ENCODE measurements at regions not wholly inside any gene's neighbourhood (a gene's known extent, or its start where the extent isn't known, plus 50 kb on each side); places are given as distances from the start of the nearest gene placed in this dataset.

DNA sequence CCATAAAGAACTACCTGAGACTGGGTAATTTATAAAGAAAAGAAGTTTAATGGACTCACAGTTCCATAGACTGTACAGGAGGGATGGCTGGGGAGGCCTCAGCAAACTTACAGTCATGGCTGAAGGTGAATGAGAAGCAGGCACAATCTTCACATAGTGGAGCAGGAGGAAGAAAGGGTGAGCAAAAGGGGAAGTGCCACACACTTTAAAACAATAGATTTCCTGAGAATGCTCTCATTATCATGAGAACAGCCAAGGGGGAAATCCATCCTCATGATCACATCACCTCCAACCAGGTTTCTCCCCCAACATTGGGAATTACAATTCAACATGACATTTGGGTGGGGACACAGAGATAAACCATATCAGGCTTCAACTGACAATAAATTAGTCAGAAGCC lies 664.9 kb downstream of the TAF11L14 start:
- DNase-seq (no peak), ATAC-seq (ENCODE audit: low FRiP score in 2 of 2) (no peak)
- no peaks in the 10 kb centered on the region for H3K9me3 ChIP-seq
- no peaks in the 10 kb centered on the region for H3K27me3 ChIP-seq
- no peak for TF ChIP-seq POLR2A (IDR thresholded peaks at IDR 0.05)
- TF ChIP-seq POLR2AphosphoS5 (IDR thresholded peaks at IDR 0.05): no peak
- no peak overlapping the region for H3K4me3 ChIP-seq
- H3K4me1 ChIP-seq: no peaks in the 10 kb centered on the region
- H3K27ac ChIP-seq: no peak overlapping the region
- no peaks in the 10 kb centered on the region for H3K36me3 ChIP-seq

DNA sequence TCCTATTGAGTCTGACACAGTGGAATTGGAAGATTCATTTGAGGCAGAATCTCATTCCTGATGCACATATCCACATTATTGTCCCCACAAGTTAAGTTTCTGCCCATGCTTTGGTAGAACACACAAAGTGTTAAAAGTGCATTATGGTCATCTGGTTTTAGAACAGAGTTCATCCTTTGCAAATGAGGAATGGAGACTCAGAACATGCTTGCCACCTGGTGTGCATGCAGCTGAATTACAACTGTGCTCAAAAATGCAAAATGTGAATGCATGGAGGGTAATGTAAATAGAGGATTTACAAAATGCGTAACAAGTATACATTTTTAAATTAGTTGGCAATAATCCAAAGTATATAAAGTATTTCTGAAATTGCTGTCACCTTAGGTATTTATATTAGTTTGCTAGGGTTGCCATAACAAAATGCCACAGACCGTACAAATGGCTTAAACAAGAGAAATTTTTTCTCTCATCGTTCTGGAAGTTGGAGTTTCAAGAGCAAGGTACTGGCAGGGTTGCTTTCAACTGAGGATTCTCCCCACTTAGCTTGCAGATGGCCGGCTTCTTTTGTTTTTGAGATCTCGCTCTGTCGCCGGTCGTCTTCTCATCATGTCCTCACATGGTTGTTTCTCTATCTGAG lies 671.1 kb downstream of the TAF11L14 start:
- Histone ChIP-seq H3K27me3 (no peaks in the 10 kb centered on the region), H3K4me3 (no peak overlapping the region), H3K4me1 (no peaks in the 10 kb centered on the region), H3K36me3 (no peaks in the 10 kb centered on the region), H3K27ac (no peak overlapping the region), H3K9me3 (no peaks in the 10 kb centered on the region)
- peak in 1 of 2 donors; percentile 64 for ATAC-seq (ENCODE audit: low FRiP score in 2 of 2)
- TF ChIP-seq CTCF (IDR thresholded peaks at IDR 0.05): peak; percentile 40 to 78 (median 64)
- no peak for TF ChIP-seq POLR2A (IDR thresholded peaks at IDR 0.05)
- no peak for DNase-seq
- WGBS, 2 donors: 69 to 71% methylated on average over 8 of the region's 8 CpGs

DNA sequence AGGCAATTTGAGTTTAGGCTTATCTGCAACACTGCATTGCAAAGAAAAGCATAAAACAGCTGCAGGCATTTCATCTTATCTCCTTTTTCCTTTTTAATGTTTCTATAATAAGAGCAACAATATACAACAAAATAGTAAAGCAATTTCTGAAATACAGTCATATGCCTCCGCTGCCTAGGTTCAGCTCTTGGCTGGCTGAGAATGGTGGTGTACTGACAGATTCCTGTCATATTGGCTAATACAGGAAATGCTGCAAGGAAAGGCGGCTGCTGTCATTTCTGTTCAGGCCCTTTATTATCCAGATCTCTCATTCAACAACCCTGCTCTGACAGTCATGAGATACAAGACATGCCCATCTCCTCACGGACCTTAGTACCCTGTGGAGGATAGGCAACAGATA lies 677.0 kb downstream of the TAF11L14 start:
- no peak for ATAC-seq (ENCODE audit: low FRiP score in 2 of 2)
- Histone ChIP-seq H3K36me3 (no peaks in the 10 kb centered on the region), H3K4me3 (no peak overlapping the region), H3K27ac (no peak overlapping the region), H3K4me1 (no peaks in the 10 kb centered on the region), H3K27me3 (no peaks in the 10 kb centered on the region), H3K9me3 (no peaks in the 10 kb centered on the region)
- no peak for DNase-seq
- no peak for TF ChIP-seq POLR2AphosphoS5 (IDR thresholded peaks at IDR 0.05)
- WGBS, 2 donors: 44 to 50% methylated on average over 3 of the region's 3 CpGs

GRCh38 chr5:18312016-18312415 lies 677.8 kb downstream of the TAF11L14 start:
- H3K9me3 ChIP-seq: no peaks in the 10 kb centered on the region
- no peak overlapping the region for H3K27ac ChIP-seq
- no peaks in the 10 kb centered on the region for H3K27me3 ChIP-seq
- DNase-seq (no peak), ATAC-seq (ENCODE audit: low FRiP score in 2 of 2) (no peak)
- H3K4me1 ChIP-seq: no peaks in the 10 kb centered on the region
- no peaks in the 10 kb centered on the region for H3K36me3 ChIP-seq
- WGBS, 2 donors: 83 to 96% methylated on average over 1 of the region's 1 CpG
- TF ChIP-seq EP300 (IDR thresholded peaks at IDR 0.05) (no peak), POLR2AphosphoS5 (IDR thresholded peaks at IDR 0.05) (no peak), POLR2A (IDR thresholded peaks at IDR 0.05) (no peak), CTCF (IDR thresholded peaks at IDR 0.05) (no peak)
- H3K4me3 ChIP-seq: no peak overlapping the region

- Histone ChIP-seq H3K27me3 (no peaks in the 10 kb centered on the region), H3K4me1 (no peaks in the 10 kb centered on the region), H3K9me3 (no peaks in the 10 kb centered on the region), H3K36me3 (no peaks in the 10 kb centered on the region), H3K4me3 (no peak overlapping the region), H3K27ac (no peak overlapping the region)
- ATAC-seq (ENCODE audit: low FRiP score in 2 of 2) (no peak), DNase-seq (no peak)
- no peak for TF ChIP-seq EP300 (IDR thresholded peaks at IDR 0.05)
- TF ChIP-seq POLR2A (IDR thresholded peaks at IDR 0.05): no peak
- TF ChIP-seq CTCF (IDR thresholded peaks at IDR 0.05): peak in 3 of 6 experiments; percentile 26 to 36 (median 33)
- no peak for TF ChIP-seq POLR2AphosphoS5 (IDR thresholded peaks at IDR 0.05)
- WGBS, 2 donors: 37% methylated on average over 6 of the region's 6 CpGs
These were observed 680.0 kb downstream of the TAF11L14 start for GRCh38 chr5:18314192-18314778.
